ENCODE measurements at regions not wholly inside any gene's neighbourhood (a gene's known extent, or its start where the extent isn't known, plus 50 kb on each side); places are given as distances from the start of the nearest gene placed in this dataset.

DNA sequence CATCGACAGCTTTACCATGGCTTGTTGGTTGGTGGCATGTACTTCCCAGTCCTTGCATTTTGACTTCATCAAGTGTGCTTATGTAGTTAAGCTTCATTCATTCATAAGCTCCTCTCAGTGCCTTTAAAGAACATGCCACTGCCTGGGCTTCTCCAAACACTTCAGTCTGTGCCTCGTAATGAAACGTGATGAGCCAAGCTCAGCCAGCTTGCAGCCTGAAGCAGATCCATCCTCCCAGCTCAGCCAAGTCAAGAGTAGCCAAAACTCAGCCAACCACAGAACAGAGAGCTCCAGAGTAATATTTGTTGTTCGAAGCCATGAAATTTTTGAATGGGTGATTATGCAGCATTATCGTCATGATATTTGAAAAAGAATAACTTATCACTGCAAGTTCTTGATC lies 989.7 kb downstream of the EFNB2 start:
- Mint-ChIP-seq H3K27ac (no peak overlapping the region), H3K27me3 (no peaks in the 10 kb centered on the region), H3K9me3 (peaks cover 0 to 3% (median 0%) of the 10 kb centered on the region in 11 donors), H3K4me3 (no peak overlapping the region), H3K36me3 (no peaks in the 10 kb centered on the region), H3K4me1 (no peaks in the 10 kb centered on the region)
- no peaks in the 10 kb centered on the region for H3K36me3 ChIP-seq (ENCODE audit: control insufficient read depth in 2 of 3, insufficient read depth in 3 of 3, low read length in 3 of 3)
- H3K27ac ChIP-seq (ENCODE audit: low read depth, low read length): no peak overlapping the region
- H3K27me3 ChIP-seq (ENCODE audit: control insufficient read depth in 2 of 2, insufficient read depth in 2 of 2, low read length in 2 of 2): no peaks in the 10 kb centered on the region
- ATAC-seq: no peak
- intact Hi-C loops (cut with micrococcal nuclease): no loop called here
- H3K4me1 ChIP-seq (ENCODE audit: control insufficient read depth in 2 of 2, insufficient read depth in 2 of 2, low read length in 2 of 2): no peaks in the 10 kb centered on the region
- no peak for DNase-seq
- CTCF ChIA-PET: no interaction called here
- no peaks in the 10 kb centered on the region for H3K9me3 ChIP-seq (ENCODE audit: control insufficient read depth in 2 of 3, low read length in 3 of 3)
- H3K4me3 ChIP-seq (ENCODE audit: low read length): no peak overlapping the region
- POLR2A ChIA-PET: no interaction called here

DNA sequence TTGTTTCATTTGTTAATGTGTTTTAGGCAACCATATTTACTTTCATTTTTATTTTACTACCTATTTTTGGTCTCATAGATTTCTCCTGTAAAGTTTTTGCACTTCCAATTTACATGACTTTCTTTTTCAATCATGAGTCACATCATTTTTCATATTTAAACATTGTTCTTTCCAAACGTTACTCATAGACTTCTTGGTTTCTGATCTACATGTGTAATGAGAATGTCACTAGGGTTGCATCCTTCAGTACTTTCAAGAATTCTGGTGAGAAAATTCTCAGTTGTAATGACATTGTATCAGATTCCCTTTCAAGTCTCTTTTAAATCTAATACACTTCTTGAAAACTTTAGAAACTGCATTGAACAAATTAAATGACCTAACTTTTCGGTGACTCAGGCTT lies 991.7 kb downstream of the EFNB2 start:
- Mint-ChIP-seq H3K27ac (no peak overlapping the region), H3K9me3 (peaks cover 0 to 3% (median 0%) of the 10 kb centered on the region in 11 donors), H3K27me3 (no peaks in the 10 kb centered on the region), H3K4me3 (no peak overlapping the region), H3K4me1 (no peaks in the 10 kb centered on the region), H3K36me3 (no peaks in the 10 kb centered on the region)
- no peaks in the 10 kb centered on the region for H3K4me1 ChIP-seq (ENCODE audit: control insufficient read depth in 2 of 2, insufficient read depth in 2 of 2, low read length in 2 of 2)
- H3K27me3 ChIP-seq (ENCODE audit: control insufficient read depth in 2 of 2, insufficient read depth in 2 of 2, low read length in 2 of 2): no peaks in the 10 kb centered on the region
- H3K36me3 ChIP-seq (ENCODE audit: control insufficient read depth in 2 of 3, insufficient read depth in 3 of 3, low read length in 3 of 3): no peaks in the 10 kb centered on the region
- ChIA-PET POLR2A (no interaction called here), CTCF (no interaction called here)
- H3K9me3 ChIP-seq (ENCODE audit: control insufficient read depth in 2 of 3, low read length in 3 of 3): no peaks in the 10 kb centered on the region
- ATAC-seq (no peak), DNase-seq (no peak)
- H3K27ac ChIP-seq (ENCODE audit: low read depth, low read length): no peak overlapping the region
- intact Hi-C loops (cut with micrococcal nuclease): no loop called here
- H3K4me3 ChIP-seq (ENCODE audit: low read length): no peak overlapping the region

DNA sequence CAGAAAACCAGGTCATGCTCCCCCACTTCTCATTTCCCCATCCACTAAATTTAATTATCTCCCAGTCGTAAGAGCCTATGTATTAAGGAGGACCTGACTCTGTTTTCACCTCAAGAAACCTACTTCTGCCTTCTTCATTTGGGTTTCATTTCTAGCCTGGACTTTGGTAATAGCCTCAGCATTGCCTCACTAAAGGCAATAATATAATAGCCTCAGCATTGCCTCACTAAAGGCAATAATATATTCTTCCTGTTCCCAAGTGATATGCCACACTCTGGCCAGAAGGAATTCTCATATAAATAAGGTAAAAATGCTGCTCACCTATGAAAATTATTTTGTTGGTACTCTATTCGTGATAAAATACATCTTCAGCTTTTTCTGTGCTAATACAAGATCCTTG lies 993.9 kb downstream of the EFNB2 start:
- no peaks in the 10 kb centered on the region for H3K27me3 Mint-ChIP-seq
- H3K9me3 Mint-ChIP-seq: peaks cover 0 to 3% (median 0%) of the 10 kb centered on the region in 11 donors
- H3K4me1 Mint-ChIP-seq: no peaks in the 10 kb centered on the region
- H3K27me3 ChIP-seq (ENCODE audit: control insufficient read depth in 2 of 2, insufficient read depth in 2 of 2, low read length in 2 of 2): no peaks in the 10 kb centered on the region
- H3K4me3 ChIP-seq (ENCODE audit: low read length): no peak overlapping the region
- no peaks in the 10 kb centered on the region for H3K4me1 ChIP-seq (ENCODE audit: control insufficient read depth in 2 of 2, insufficient read depth in 2 of 2, low read length in 2 of 2)
- intact Hi-C loops (cut with micrococcal nuclease): no loop called here
- no peak overlapping the region for H3K27ac Mint-ChIP-seq
- no peaks in the 10 kb centered on the region for H3K9me3 ChIP-seq (ENCODE audit: control insufficient read depth in 2 of 3, low read length in 3 of 3)
- POLR2A ChIA-PET: no interaction called here
- ATAC-seq: no peak
- H3K36me3 Mint-ChIP-seq: no peaks in the 10 kb centered on the region
- H3K4me3 Mint-ChIP-seq: no peak overlapping the region
- CTCF ChIA-PET: no interaction called here
- no peak overlapping the region for H3K27ac ChIP-seq (ENCODE audit: low read depth, low read length)
- H3K36me3 ChIP-seq (ENCODE audit: control insufficient read depth in 2 of 3, insufficient read depth in 3 of 3, low read length in 3 of 3): no peaks in the 10 kb centered on the region
- DNase-seq: no peak

DNA sequence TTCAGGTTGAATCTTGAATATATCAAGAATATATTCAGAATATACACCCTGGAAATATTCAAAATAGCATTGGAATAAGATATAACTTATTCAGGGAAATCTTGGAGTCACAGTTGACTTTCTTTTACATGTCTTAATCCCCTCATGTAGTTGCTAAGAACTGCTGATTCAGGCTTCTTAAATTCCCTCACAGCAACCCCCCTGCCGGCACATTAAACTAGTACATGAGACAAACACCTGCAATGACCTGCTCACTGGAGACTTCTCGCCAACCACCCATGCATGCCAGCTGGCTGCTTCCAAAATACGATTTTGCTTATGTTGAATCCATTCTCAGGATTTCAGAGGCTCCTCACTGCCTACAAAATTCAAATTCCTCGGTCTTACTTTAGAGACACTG lies 997.1 kb downstream of the EFNB2 start:
- no peak overlapping the region for H3K4me3 Mint-ChIP-seq
- H3K4me1 Mint-ChIP-seq: no peaks in the 10 kb centered on the region
- CTCF ChIA-PET: no interaction called here
- H3K9me3 Mint-ChIP-seq: peaks cover 0 to 3% (median 0%) of the 10 kb centered on the region in 11 donors
- H3K27me3 Mint-ChIP-seq: no peaks in the 10 kb centered on the region
- Histone ChIP-seq H3K27ac (ENCODE audit: low read depth, low read length) (no peak overlapping the region), H3K4me3 (ENCODE audit: low read length) (no peak overlapping the region), H3K36me3 (ENCODE audit: control insufficient read depth in 2 of 3, insufficient read depth in 3 of 3, low read length in 3 of 3) (no peaks in the 10 kb centered on the region), H3K9me3 (ENCODE audit: control insufficient read depth in 2 of 3, low read length in 3 of 3) (no peaks in the 10 kb centered on the region), H3K4me1 (ENCODE audit: control insufficient read depth in 2 of 2, insufficient read depth in 2 of 2, low read length in 2 of 2) (no peaks in the 10 kb centered on the region), H3K27me3 (ENCODE audit: control insufficient read depth in 2 of 2, insufficient read depth in 2 of 2, low read length in 2 of 2) (no peaks in the 10 kb centered on the region)
- no peak for ATAC-seq
- no peak for DNase-seq
- H3K27ac Mint-ChIP-seq: no peak overlapping the region
- intact Hi-C loops (cut with micrococcal nuclease): no loop called here
- H3K36me3 Mint-ChIP-seq: no peaks in the 10 kb centered on the region
- POLR2A ChIA-PET: no interaction called here

DNA sequence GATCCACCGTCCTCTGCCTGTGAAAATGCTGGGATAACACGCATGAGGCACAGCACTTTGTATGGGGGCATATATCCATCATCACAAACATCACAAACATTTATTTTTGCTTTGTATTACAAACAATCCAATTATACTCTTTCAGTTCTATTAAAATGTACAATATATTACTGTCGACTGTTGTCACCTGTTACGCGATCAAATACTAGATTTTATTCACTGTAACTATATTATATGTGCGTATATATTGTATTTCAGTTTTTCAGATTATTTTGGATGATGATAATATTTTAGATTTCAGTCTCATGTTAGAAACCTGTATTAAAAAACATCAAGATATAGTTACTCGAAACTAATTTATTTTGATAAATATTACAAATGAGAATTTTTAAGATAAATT lies 998.3 kb downstream of the EFNB2 start:
- Histone ChIP-seq H3K27ac (ENCODE audit: low read depth, low read length) (no peak overlapping the region), H3K4me3 (ENCODE audit: low read length) (no peak overlapping the region), H3K9me3 (ENCODE audit: control insufficient read depth in 2 of 3, low read length in 3 of 3) (no peaks in the 10 kb centered on the region), H3K4me1 (ENCODE audit: control insufficient read depth in 2 of 2, insufficient read depth in 2 of 2, low read length in 2 of 2) (no peaks in the 10 kb centered on the region), H3K36me3 (ENCODE audit: control insufficient read depth in 2 of 3, insufficient read depth in 3 of 3, low read length in 3 of 3) (no peaks in the 10 kb centered on the region), H3K27me3 (ENCODE audit: control insufficient read depth in 2 of 2, insufficient read depth in 2 of 2, low read length in 2 of 2) (no peaks in the 10 kb centered on the region)
- Mint-ChIP-seq H3K9me3 (peaks cover 0 to 3% (median 0%) of the 10 kb centered on the region in 11 donors), H3K27me3 (no peaks in the 10 kb centered on the region), H3K4me3 (no peak overlapping the region), H3K27ac (no peak overlapping the region), H3K36me3 (no peaks in the 10 kb centered on the region), H3K4me1 (no peaks in the 10 kb centered on the region)
- ChIA-PET POLR2A (no interaction called here), CTCF (no interaction called here)
- no peak for DNase-seq
- intact Hi-C loops (cut with micrococcal nuclease): no loop called here
- ATAC-seq: no peak

DNA sequence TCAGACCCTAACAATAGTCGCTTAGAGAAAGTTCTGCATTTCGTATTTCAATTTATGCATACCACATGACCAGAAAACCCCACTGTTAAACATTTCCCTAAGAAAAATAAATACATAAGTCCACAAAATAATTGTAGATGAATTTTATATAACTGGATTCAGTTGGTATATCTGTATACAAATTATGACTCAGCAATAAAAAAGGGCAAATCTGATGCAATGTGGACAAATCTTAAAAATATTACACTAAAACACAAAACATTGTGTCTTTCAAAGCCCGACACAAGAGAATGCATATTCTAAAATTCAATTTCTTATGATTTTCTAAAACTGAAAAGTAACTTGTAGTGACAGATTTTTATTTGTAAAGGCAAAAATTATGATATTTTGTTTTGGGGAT lies 1005.0 kb downstream of the EFNB2 start:
- H3K4me3 ChIP-seq (ENCODE audit: low read length): no peak overlapping the region
- H3K4me1 ChIP-seq (ENCODE audit: control insufficient read depth in 2 of 2, insufficient read depth in 2 of 2, low read length in 2 of 2): no peaks in the 10 kb centered on the region
- H3K27me3 Mint-ChIP-seq: peaks cover 0 to 7% (median 0%) of the 10 kb centered on the region in 5 donors
- intact Hi-C loops (cut with micrococcal nuclease): no loop called here
- no peak overlapping the region for H3K4me3 Mint-ChIP-seq
- POLR2A ChIA-PET: no interaction called here
- H3K36me3 Mint-ChIP-seq: no peaks in the 10 kb centered on the region
- no peak overlapping the region for H3K27ac ChIP-seq (ENCODE audit: low read depth, low read length)
- CTCF ChIA-PET: interaction anchor here (1.2 kb wide), 1 partner anchor 17 kb away, joined by 4 read pairs; no protein-coding TSS in a partner anchor
- peaks cover 0 to 11% (median 0%) of the 10 kb centered on the region in 11 donors for H3K9me3 Mint-ChIP-seq
- no peak overlapping the region for H3K27ac Mint-ChIP-seq
- no peaks in the 10 kb centered on the region for H3K36me3 ChIP-seq (ENCODE audit: control insufficient read depth in 2 of 3, insufficient read depth in 3 of 3, low read length in 3 of 3)
- H3K4me1 Mint-ChIP-seq: no peaks in the 10 kb centered on the region
- no peaks in the 10 kb centered on the region for H3K27me3 ChIP-seq (ENCODE audit: control insufficient read depth in 2 of 2, insufficient read depth in 2 of 2, low read length in 2 of 2)
- DNase-seq (no peak), ATAC-seq (no peak)
- no peaks in the 10 kb centered on the region for H3K9me3 ChIP-seq (ENCODE audit: control insufficient read depth in 2 of 3, low read length in 3 of 3)

DNA sequence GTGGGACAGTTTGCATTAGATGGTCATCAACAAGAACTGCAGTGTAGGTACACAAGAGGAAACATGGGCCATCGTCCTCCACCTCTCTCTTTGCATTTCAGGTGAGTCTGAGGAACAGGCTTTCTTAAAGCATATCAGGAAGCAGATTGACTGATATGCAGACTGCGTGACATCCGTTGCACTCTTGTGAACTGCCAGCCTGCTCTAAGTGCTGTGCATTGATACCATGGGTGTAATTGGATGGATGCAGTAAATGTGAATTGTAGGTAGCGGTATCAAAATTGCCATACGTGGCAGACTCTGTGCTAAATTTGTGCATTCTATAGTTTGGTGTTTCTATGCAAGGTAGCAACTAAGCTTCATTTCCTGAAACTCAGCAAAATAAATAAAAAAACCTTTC lies 1008.3 kb downstream of the EFNB2 start:
- no peak overlapping the region for H3K27ac ChIP-seq (ENCODE audit: low read depth, low read length)
- H3K27me3 Mint-ChIP-seq: peaks cover 0 to 10% (median 0%) of the 10 kb centered on the region in 5 donors
- no peak overlapping the region for H3K27ac Mint-ChIP-seq
- no peaks in the 10 kb centered on the region for H3K36me3 ChIP-seq (ENCODE audit: control insufficient read depth in 2 of 3, insufficient read depth in 3 of 3, low read length in 3 of 3)
- peaks cover 0 to 14% (median 0%) of the 10 kb centered on the region in 11 donors for H3K9me3 Mint-ChIP-seq
- ATAC-seq (no peak), DNase-seq (no peak)
- H3K4me3 Mint-ChIP-seq: no peak overlapping the region
- no peak overlapping the region for H3K4me3 ChIP-seq (ENCODE audit: low read length)
- H3K9me3 ChIP-seq (ENCODE audit: control insufficient read depth in 2 of 3, low read length in 3 of 3): no peaks in the 10 kb centered on the region
- no peaks in the 10 kb centered on the region for H3K36me3 Mint-ChIP-seq
- ChIA-PET POLR2A (no interaction called here), CTCF (no interaction called here)
- H3K27me3 ChIP-seq (ENCODE audit: control insufficient read depth in 2 of 2, insufficient read depth in 2 of 2, low read length in 2 of 2): no peaks in the 10 kb centered on the region
- H3K4me1 Mint-ChIP-seq: no peaks in the 10 kb centered on the region
- H3K4me1 ChIP-seq (ENCODE audit: control insufficient read depth in 2 of 2, insufficient read depth in 2 of 2, low read length in 2 of 2): no peaks in the 10 kb centered on the region
- intact Hi-C loops (cut with micrococcal nuclease): no loop called here
